ENCODE measurements at regions not wholly inside any gene's neighbourhood (a gene's known extent, or its start where the extent isn't known, plus 50 kb on each side); places are given as distances from the start of the nearest gene placed in this dataset.

GRCh38 chr14:61226015-61226654, 55.0 kb downstream of the TMEM30B start:
- no peaks in the 10 kb centered on the region for H3K9me3 ChIP-seq (ENCODE audit: low read length)
- H3K9ac ChIP-seq (ENCODE audit: low read length), result no peak overlapping the region
- H3K27ac ChIP-seq (ENCODE audit: low read length), result no peak overlapping the region
- H3K9me2 ChIP-seq (replicated peaks; ENCODE audit: low read length), result no peaks in the 10 kb centered on the region
- ChIA-PET POLR2A (ENCODE audit: unreplicated experiment) (no interaction called here), CTCF (no interaction called here)
- H2AFZ ChIP-seq (ENCODE audit: low read length), result no peak overlapping the region
- no peaks in the 10 kb centered on the region for H3K79me2 ChIP-seq (ENCODE audit: low read length)
- H3K4me3 ChIP-seq (ENCODE audit: low read length), result no peak overlapping the region
- no peak for TF ChIP-seq CTCF (conservative IDR thresholded peaks at IDR 0.05; ENCODE audit: low read depth, low read length)
- TF ChIP-seq EZH2 (IDR thresholded peaks at IDR 0.05; ENCODE audit: low read length, unreplicated experiment), result no peak
- no peak for TF ChIP-seq EZH2phosphoT487 (IDR thresholded peaks at IDR 0.05; ENCODE audit: borderline replicate concordance, low read length)
- BruUV-seq (replicated peaks), result no TSS peak
- no peaks in the 10 kb centered on the region for H3F3A ChIP-seq (ENCODE audit: low read length, unreplicated experiment)
- intact Hi-C loops (cut with micrococcal nuclease), result no loop called here
- H4K20me1 ChIP-seq (ENCODE audit: low read length), result no peaks in the 10 kb centered on the region
- peaks cover 10% of the 10 kb centered on the region for H3K4me1 ChIP-seq (ENCODE audit: insufficient read depth, low read length)
- H3K36me3 ChIP-seq (ENCODE audit: low read depth, low read length), result no peaks in the 10 kb centered on the region
- DNase-seq (no peak), ATAC-seq (no peak)
- no peaks in the 10 kb centered on the region for H3K27me3 ChIP-seq (ENCODE audit: low read length)
- H3K4me2 ChIP-seq (ENCODE audit: low read length), result no peak overlapping the region

DNA sequence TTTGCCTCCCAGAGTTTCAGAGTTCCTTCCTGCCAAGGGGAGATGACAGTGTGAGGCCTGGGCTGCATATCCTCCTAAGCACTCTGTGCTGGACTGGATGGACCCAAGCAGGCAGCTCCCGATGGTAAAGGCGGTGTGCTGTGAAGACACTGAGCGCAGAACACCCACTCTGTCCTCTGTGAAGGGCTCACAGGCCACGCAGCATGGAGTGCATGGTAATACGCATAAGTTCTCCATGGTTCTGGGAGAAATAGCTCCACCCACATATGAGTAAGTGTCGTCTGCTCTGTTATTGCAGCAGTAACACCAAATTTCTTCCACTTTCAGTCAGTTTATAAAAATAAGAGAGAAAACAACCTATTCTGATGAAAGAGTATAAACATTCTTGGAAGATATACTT, 55.8 kb downstream of the TMEM30B start:
- Histone ChIP-seq H4K20me1 (ENCODE audit: low read length) (no peaks in the 10 kb centered on the region), H2AFZ (ENCODE audit: low read length) (no peak overlapping the region), H3K9me3 (ENCODE audit: low read length) (no peaks in the 10 kb centered on the region), H3K27ac (ENCODE audit: low read length) (no peak overlapping the region), H3K4me2 (ENCODE audit: low read length) (no peak overlapping the region), H3K4me1 (ENCODE audit: insufficient read depth, low read length) (peaks cover 10% of the 10 kb centered on the region), H3K27me3 (ENCODE audit: low read length) (no peaks in the 10 kb centered on the region), H3K79me2 (ENCODE audit: low read length) (no peaks in the 10 kb centered on the region), H3K36me3 (ENCODE audit: low read depth, low read length) (no peaks in the 10 kb centered on the region), H3K9ac (ENCODE audit: low read length) (no peak overlapping the region), H3F3A (ENCODE audit: low read length, unreplicated experiment) (no peaks in the 10 kb centered on the region), H3K9me2 (replicated peaks; ENCODE audit: low read length) (no peaks in the 10 kb centered on the region), H3K4me3 (ENCODE audit: low read length) (no peak overlapping the region)
- CTCF ChIA-PET, result no interaction called here
- DNase-seq (no peak), ATAC-seq (no peak)
- intact Hi-C loops (cut with micrococcal nuclease), result no loop called here
- no TSS peak for BruUV-seq (replicated peaks)
- POLR2A ChIA-PET (ENCODE audit: unreplicated experiment), result no interaction called here
- TF ChIP-seq CTCF (conservative IDR thresholded peaks at IDR 0.05; ENCODE audit: low read depth, low read length) (no peak), EZH2phosphoT487 (IDR thresholded peaks at IDR 0.05; ENCODE audit: borderline replicate concordance, low read length) (no peak), EZH2 (IDR thresholded peaks at IDR 0.05; ENCODE audit: low read length, unreplicated experiment) (no peak)

DNA sequence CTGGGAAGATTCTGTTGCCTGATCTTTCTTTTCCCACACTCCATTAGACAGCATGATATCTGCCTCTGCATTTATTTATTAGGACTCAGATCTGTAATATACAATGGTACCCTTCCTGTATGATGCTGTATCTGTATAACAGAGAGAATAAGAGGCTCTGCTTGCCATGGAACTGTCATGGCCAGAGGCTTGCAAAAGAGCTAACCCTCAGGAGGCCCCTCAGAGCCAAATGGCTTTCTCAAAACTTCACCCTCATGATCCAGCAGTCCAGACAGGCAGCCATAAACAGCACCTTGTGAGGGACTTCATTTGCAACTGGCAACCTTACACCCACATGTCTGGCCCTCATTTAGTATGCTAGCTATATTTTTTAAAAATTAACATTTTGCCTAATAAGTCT, 57.6 kb downstream of the TMEM30B start:
- no peak for DNase-seq
- TF ChIP-seq EZH2phosphoT487 (IDR thresholded peaks at IDR 0.05; ENCODE audit: borderline replicate concordance, low read length), result no peak
- TF ChIP-seq EZH2 (IDR thresholded peaks at IDR 0.05; ENCODE audit: low read length, unreplicated experiment), result no peak
- no peak for TF ChIP-seq CTCF (conservative IDR thresholded peaks at IDR 0.05; ENCODE audit: low read depth, low read length)
- no TSS peak for BruUV-seq (replicated peaks)
- Histone ChIP-seq H3F3A (ENCODE audit: low read length, unreplicated experiment) (no peaks in the 10 kb centered on the region), H3K9me3 (ENCODE audit: low read length) (no peaks in the 10 kb centered on the region), H3K9me2 (replicated peaks; ENCODE audit: low read length) (no peaks in the 10 kb centered on the region), H3K79me2 (ENCODE audit: low read length) (no peaks in the 10 kb centered on the region), H3K4me2 (ENCODE audit: low read length) (no peak overlapping the region), H2AFZ (ENCODE audit: low read length) (no peak overlapping the region), H3K27me3 (ENCODE audit: low read length) (no peaks in the 10 kb centered on the region), H3K4me3 (ENCODE audit: low read length) (no peak overlapping the region), H3K27ac (ENCODE audit: low read length) (no peak overlapping the region), H3K36me3 (ENCODE audit: low read depth, low read length) (no peaks in the 10 kb centered on the region), H4K20me1 (ENCODE audit: low read length) (no peaks in the 10 kb centered on the region), H3K4me1 (ENCODE audit: insufficient read depth, low read length) (peaks cover 26% of the 10 kb centered on the region), H3K9ac (ENCODE audit: low read length) (no peak overlapping the region)
- ChIA-PET POLR2A (ENCODE audit: unreplicated experiment) (no interaction called here), CTCF (no interaction called here)
- no peak for ATAC-seq
- intact Hi-C loops (cut with micrococcal nuclease), result no loop called here

Measured in PC-3 (cell line).